ENCODE measurements at regions not wholly inside any gene's neighbourhood (a gene's known extent, or its start where the extent isn't known, plus 50 kb on each side); places are given as distances from the start of the nearest gene placed in this dataset.

- DNase-seq (ENCODE audit: low spot score) = no peak
These were observed 468.8 kb upstream of the SMC2 start for GRCh38 chr9:103625161-103625804.

GRCh38 chr9:103627731-103628130 lies 466.4 kb upstream of the SMC2 start:
- DNase-seq (ENCODE audit: low spot score) = no peak

GRCh38 chr9:103649086-103649485 lies 445.0 kb upstream of the SMC2 start:
- DNase-seq (ENCODE audit: low spot score) = no peak

- DNase-seq (ENCODE audit: low spot score) = no peak
These were observed 436.0 kb upstream of the SMC2 start for GRCh38 chr9:103658156-103658555.

- no peak for DNase-seq (ENCODE audit: low spot score)
These were observed 433.3 kb upstream of the SMC2 start for GRCh38 chr9:103660830-103661229.

- DNase-seq (ENCODE audit: low spot score) = no peak
These were observed 432.4 kb upstream of the SMC2 start for GRCh38 chr9:103661663-103662062.

GRCh38 chr9:103669296-103669695 lies 424.8 kb upstream of the SMC2 start:
- no peak for DNase-seq (ENCODE audit: low spot score)

GRCh38 chr9:103674271-103674670 lies 419.8 kb upstream of the SMC2 start:
- DNase-seq (ENCODE audit: low spot score) = no peak

- no peak for DNase-seq (ENCODE audit: low spot score)
These were observed 413.5 kb upstream of the SMC2 start for GRCh38 chr9:103680581-103680980.

GRCh38 chr9:103681435-103681834 lies 412.7 kb upstream of the SMC2 start:
- DNase-seq (ENCODE audit: low spot score) = no peak

- no peak for DNase-seq (ENCODE audit: low spot score)
These were observed 393.7 kb upstream of the SMC2 start for GRCh38 chr9:103700195-103700962.

GRCh38 chr9:103702572-103702971 lies 391.5 kb upstream of the SMC2 start:
- DNase-seq (ENCODE audit: low spot score) = no peak

GRCh38 chr9:103707181-103707580 lies 386.9 kb upstream of the SMC2 start:
- DNase-seq (ENCODE audit: low spot score) = no peak

- DNase-seq (ENCODE audit: low spot score) = no peak
These were observed 384.7 kb upstream of the SMC2 start for GRCh38 chr9:103709366-103709765.

- DNase-seq (ENCODE audit: low spot score) = no peak
These were observed 380.5 kb upstream of the SMC2 start for GRCh38 chr9:103713631-103714030.

GRCh38 chr9:103714992-103715391 lies 379.1 kb upstream of the SMC2 start:
- DNase-seq (ENCODE audit: low spot score) = no peak

- DNase-seq (ENCODE audit: low spot score) = no peak
These were observed 373.1 kb upstream of the SMC2 start for GRCh38 chr9:103721056-103721455.

- DNase-seq (ENCODE audit: low spot score) = no peak
These were observed 363.2 kb upstream of the SMC2 start for GRCh38 chr9:103730866-103731265.

- DNase-seq (ENCODE audit: low spot score) = no peak
These were observed 362.6 kb upstream of the SMC2 start for GRCh38 chr9:103731541-103731940.

GRCh38 chr9:103734471-103734870 lies 359.6 kb upstream of the SMC2 start:
- no peak for DNase-seq (ENCODE audit: low spot score)

- no peak for DNase-seq (ENCODE audit: low spot score)
These were observed 338.7 kb upstream of the SMC2 start for GRCh38 chr9:103755441-103755840.

- no peak for DNase-seq (ENCODE audit: low spot score)
These were observed 338.1 kb upstream of the SMC2 start for GRCh38 chr9:103755986-103756385.

- no peak for DNase-seq (ENCODE audit: low spot score)
These were observed 337.0 kb upstream of the SMC2 start for GRCh38 chr9:103757062-103757461.

GRCh38 chr9:103761466-103761865 lies 332.6 kb upstream of the SMC2 start:
- DNase-seq (ENCODE audit: low spot score) = no peak
